C4-2B (cell line): ENCODE measurements at regions not wholly inside any gene's neighbourhood (a gene's known extent, or its start where the extent isn't known, plus 50 kb on each side); places are given as distances from the start of the nearest gene placed in this dataset.

ENCODE experiments used
- CTCF ChIP-seq: fragments of 450-650 bp; conservative IDR thresholded peaks from 2 replicates; pipeline ENCODE4 v1.5.1; 2017; ENCODE audit warnings: mild to moderate bottlenecking
- ZFX ChIP-seq: fragments of 450-650 bp; IDR thresholded peaks from 2 replicates; pipeline ENCODE4 v1.6.1; 2017

- no peak for TF ChIP-seq CTCF
- no peak for TF ChIP-seq ZFX
These were observed 326.9 kb upstream of the SLIT2 start for GRCh38 chr4:19924761-19925160.
